AG09309 (cell line): ENCODE measurements at regions not wholly inside any gene's neighbourhood (a gene's known extent, or its start where the extent isn't known, plus 50 kb on each side); places are given as distances from the start of the nearest gene placed in this dataset.

Experiments used
- DNase-seq: peaks from one replicate; pipeline ENCODE4 v3.0.0-alpha.2; 2010; ENCODE audit warnings: low read depth
- H3K4me3 ChIP-seq: 2 replicates; pipeline ENCODE4 v1.5.1; 2011; ENCODE audit warnings: mild to moderate bottlenecking, low read depth, low read length, moderate library complexity; ENCODE audit not compliant: control insufficient read depth
- TF ChIP-seq, protein P1 (sequence below): IDR thresholded peaks from 2 replicates; pipeline ENCODE4 v1.5.1; 2011; ENCODE audit warnings: mild to moderate bottlenecking, low read depth, low read length, inconsistent platforms; ENCODE audit not compliant: insufficient read depth, control insufficient read depth; ENCODE audit errors: missing control alignments

DNA sequence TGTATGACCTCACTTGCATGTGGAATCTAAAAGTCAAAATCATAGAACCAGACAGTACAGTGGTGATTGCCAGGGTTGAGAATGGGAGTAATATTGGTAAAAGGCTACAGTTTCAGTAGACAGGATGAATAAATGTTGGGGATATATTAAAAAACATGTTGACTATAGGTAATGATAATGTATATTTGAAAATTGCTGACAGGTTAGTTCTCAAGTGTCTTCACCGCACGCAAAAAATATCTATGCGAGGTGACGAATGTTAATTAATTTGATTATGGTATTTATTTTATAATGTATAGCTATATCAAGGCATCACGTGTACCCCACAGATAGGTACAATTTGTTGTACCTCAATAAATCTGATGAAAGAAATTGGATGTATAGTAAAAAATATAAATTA, 909.6 kb upstream of the NDST4 start:
- TF ChIP-seq, protein P1, sequence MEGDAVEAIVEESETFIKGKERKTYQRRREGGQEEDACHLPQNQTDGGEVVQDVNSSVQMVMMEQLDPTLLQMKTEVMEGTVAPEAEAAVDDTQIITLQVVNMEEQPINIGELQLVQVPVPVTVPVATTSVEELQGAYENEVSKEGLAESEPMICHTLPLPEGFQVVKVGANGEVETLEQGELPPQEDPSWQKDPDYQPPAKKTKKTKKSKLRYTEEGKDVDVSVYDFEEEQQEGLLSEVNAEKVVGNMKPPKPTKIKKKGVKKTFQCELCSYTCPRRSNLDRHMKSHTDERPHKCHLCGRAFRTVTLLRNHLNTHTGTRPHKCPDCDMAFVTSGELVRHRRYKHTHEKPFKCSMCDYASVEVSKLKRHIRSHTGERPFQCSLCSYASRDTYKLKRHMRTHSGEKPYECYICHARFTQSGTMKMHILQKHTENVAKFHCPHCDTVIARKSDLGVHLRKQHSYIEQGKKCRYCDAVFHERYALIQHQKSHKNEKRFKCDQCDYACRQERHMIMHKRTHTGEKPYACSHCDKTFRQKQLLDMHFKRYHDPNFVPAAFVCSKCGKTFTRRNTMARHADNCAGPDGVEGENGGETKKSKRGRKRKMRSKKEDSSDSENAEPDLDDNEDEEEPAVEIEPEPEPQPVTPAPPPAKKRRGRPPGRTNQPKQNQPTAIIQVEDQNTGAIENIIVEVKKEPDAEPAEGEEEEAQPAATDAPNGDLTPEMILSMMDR, result no peak
- no peak overlapping the region for H3K4me3 ChIP-seq
- no peak for DNase-seq

DNA sequence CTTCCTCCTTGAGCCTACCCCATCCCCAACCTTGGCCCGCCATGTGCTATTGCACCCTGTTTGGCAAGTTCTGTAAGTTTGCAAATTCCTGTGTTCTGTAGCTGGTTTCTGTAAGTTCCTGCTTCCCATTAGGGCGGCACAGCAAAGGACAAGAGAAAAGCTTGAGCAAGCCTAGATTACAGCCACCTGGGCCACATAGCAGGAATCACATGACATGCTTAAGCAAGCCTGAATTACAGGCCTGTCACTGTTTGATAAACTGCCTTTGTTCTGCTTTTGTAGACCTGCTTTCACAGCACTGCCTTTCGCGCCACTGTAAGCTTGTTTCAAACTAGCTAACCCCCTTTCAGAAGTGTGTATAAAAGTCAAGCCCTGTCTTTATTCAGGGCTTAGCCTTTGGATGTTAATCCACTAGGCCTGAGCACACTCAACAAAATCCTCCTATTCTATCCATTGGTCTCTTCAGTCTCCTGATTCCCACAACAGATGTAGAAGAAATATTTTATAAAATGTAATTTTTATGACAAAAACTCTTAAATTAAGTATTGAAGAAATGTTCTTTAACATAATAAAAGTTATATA, 906.8 kb upstream of the NDST4 start:
- TF ChIP-seq, protein P1, result no peak
- H3K4me3 ChIP-seq, result no peak overlapping the region
- DNase-seq, result no peak

DNA sequence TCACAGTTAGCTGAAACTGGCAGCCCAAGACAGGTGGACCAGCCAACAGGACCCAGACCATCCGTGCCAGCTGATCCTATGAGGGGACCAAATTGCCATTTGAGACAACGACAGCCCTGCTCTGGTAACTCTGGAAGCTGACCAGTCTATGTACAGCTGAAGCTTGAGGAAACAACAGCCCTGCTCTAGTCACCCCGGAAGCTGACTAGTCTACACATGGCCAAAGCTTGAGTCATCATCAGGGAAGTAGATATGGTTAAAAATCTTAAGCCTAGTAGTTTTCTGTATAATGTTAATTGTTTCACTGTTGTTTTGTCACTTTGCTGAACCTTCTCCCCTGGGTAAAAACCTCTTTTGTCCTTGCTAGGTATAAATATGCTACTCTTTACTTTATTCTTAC, 905.4 kb upstream of the NDST4 start:
- H3K4me3 ChIP-seq, result no peak overlapping the region
- TF ChIP-seq, protein P1, result no peak
- no peak for DNase-seq

DNA sequence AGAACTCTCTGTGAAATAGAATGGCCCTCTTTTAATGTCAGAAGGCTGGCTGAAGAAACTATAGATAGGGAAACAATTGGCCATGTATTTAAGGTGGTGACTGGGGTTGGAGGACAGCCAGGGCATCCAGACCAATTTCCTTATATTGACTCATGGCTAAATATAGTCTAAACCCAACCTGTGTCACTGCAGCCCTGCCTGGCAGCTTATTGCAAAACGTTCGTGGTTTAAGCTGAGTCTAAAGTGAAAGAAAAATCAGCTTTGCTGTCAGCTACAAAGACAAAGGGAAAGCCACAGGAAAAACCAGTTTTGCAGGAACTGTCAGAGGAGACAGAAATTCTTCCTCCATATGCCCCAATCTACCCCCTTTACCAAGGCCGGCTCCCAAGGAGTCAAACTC, 902.8 kb upstream of the NDST4 start:
- TF ChIP-seq, protein P1, result no peak
- peak; percentile 10 for DNase-seq
- no peak overlapping the region for H3K4me3 ChIP-seq

DNA sequence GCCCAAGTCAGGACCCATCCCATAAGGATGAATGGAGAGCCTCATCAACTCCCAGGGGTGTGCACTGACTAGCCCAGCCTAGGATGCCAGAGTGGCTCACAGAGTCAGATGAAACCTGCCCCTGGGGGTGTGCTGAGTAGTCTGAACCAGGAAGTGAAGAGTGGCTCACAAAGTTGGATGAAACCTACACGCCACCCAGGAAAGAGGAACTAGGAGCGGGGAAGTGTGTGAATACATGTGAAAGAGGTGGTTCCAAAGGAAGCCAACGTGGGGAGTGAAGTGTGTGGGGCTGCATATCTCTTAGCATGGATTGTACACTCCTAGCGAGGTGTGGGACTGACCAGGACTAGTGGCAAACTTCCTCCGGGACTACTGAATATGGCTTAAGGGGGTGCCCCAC, 902.1 kb upstream of the NDST4 start:
- TF ChIP-seq, protein P1, result no peak
- DNase-seq, result no peak
- H3K4me3 ChIP-seq, result no peak overlapping the region

DNA sequence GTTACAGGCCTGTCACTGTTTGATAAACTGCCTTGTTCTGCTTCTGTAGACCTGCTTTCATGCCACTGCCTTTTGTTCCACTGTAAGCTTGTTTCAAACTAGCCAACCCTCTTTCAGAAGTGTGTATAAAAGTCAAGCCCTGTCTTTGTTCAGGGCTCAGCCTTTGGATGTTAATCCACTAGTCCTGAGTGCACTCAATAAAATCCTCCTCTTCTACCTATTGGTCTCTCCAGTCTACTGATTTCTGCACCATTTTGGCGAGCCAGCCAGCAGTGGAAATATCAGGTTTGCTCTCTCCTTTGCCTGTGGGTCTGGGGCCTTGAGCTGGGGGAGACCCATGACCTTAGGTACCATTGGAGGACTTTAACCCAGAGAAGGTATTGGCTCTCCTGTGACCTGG, 901.6 kb upstream of the NDST4 start:
- no peak overlapping the region for H3K4me3 ChIP-seq
- DNase-seq, result no peak
- TF ChIP-seq, protein P1, result no peak

DNA sequence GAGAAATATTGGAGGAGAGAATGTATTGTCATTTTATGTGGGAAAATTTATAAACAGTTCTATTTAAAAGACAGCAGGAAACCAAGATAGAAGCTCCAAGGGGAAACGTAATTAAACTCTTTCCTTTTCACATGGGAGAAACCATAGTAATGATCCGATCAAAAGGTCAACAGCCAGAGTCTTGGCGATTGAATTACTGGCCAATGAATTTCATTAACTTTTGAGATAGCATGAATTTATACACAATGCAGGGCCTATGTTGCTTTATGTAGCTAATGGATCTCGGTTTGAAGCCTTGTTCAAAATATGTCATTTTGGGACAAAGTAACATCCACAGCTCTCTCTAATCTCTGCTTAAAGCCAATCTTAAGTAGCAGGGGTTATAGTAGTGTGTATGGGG, 897.5 kb upstream of the NDST4 start:
- no peak for DNase-seq
- TF ChIP-seq, protein P1, result no peak

More for the DNA sequence above, 897.5 kb upstream of the NDST4 start:
- H3K4me3 ChIP-seq, result no peak overlapping the region
